Heart left ventricle (tissue), 16 donors: ENCODE measurements at regions not wholly inside any gene's neighbourhood (a gene's known extent, or its start where the extent isn't known, plus 50 kb on each side); places are given as distances from the start of the nearest gene placed in this dataset.

Source experiments
- ATAC-seq, 4 donors: fragments of 200-7000 bp; cut with Tn5 transposase; one replicate each; pipeline ENCODE4 v1.9.1; 2020 to 2022; ENCODE audit warnings: moderate library complexity in 4 of 4, mild to moderate bottlenecking in 3 of 4, moderate number of reproducible peaks in 1 of 4
- DNase-seq, 5 donors: peaks; one replicate each; pipeline ENCODE4 v3.0.0-alpha.2; 2020
- H3K27ac ChIP-seq, 12 donors: fragments of 200-600 bp; sonication (generic) in 4 of 12; one replicate each; pipeline versions ENCODE4 v1.5.0 to v1.8.0; 2016 to 2022; ENCODE audit warnings: mild to moderate bottlenecking in 2 of 12
- H3K27me3 ChIP-seq, 9 donors: fragments of 200-600 bp; sonication (generic) in 2 of 9; one replicate each; pipeline versions ENCODE4 v1.5.1 to v1.8.0; 2016 to 2022; ENCODE audit warnings: mild to moderate bottlenecking in 3 of 9
- H3K36me3 ChIP-seq, 9 donors: fragments of 200-600 bp; sonication (generic) in 2 of 9; one replicate each; pipeline versions ENCODE4 v1.5.0 to v1.8.0; 2018 to 2022; ENCODE audit warnings: mild to moderate bottlenecking in 2 of 9
- H3K4me1 ChIP-seq, 12 donors: fragments of 200-600 bp; sonication (generic) in 4 of 12; one replicate each; pipeline versions ENCODE4 v1.5.0 to v1.8.0; 2016 to 2022; ENCODE audit warnings: mild to moderate bottlenecking in 3 of 12
- H3K4me3 ChIP-seq, 12 donors: fragments of 200-600 bp; sonication (generic) in 4 of 12; one replicate each; pipeline versions ENCODE4 v1.5.0 to v1.8.0; 2017 to 2022; ENCODE audit warnings: mild to moderate bottlenecking in 9 of 12, moderate library complexity in 4 of 12
- H3K9me3 ChIP-seq, 12 donors: fragments of 200-600 bp; sonication (generic) in 4 of 12; one replicate each; pipeline versions ENCODE4 v1.5.0 to v1.8.0; 2016 to 2022; ENCODE audit warnings: mild to moderate bottlenecking in 1 of 12
- CTCF ChIP-seq, 12 donors: fragments of 200-600 bp; sonication (generic) in 4 of 12; IDR thresholded peaks; one replicate each; pipeline versions ENCODE4 v1.5.0 to v1.8.0; 2018 to 2022; ENCODE audit warnings: antibody characterized with exemption in 12 of 12, mild to moderate bottlenecking in 5 of 12
- POLR2A ChIP-seq, 2 donors: fragments of 450-650 bp; IDR thresholded peaks; one replicate each; pipeline ENCODE4 v1.6.1; 2017; ENCODE audit warnings: antibody characterized with exemption in 2 of 2, mild to moderate bottlenecking in 2 of 2, moderate library complexity in 2 of 2
- WGBS, 4 donors: extraction: QIAGEN DNeasy Blood & Tissue Kit in 2 of 4; methylation state at CpG; one replicate each; pipeline versions ENCODE4 v1.1.5 to v1.1.7; 2013 to 2018; 5-methylcytosine and 5-hydroxymethylcytosine counted together
- intact Hi-C, 10 donors: fragments of 100-400 bp; cut with DNase I; formaldehyde crosslinking; loops; one replicate each; pipeline versions ENCODE4 v1.11.1 to v1.14.2; 2022
- donor health status: ischemic (EF 13 %, LVEDD 7.1; RV severe dilation, severe dysfunction).
- donor health status: healthy with polysubstance abuse.
- donor health status: DM: no; HTN: yes; CAD: no.
- donor health status: DM: no; HTN: no; CAD: no.
- donor health status: ischemic (EF 25% LVEDD 6.9; RV normal size, moderate dysfunction).
- donor health status: ischemic (EF 25% LVEDD 5.7; RV mildly dilated, moderate dysfunction).
- donor health status: healthy.
- donor health status: DM: yes; HTN: yes; CAD: no.
- donor health status: ischemic (EF 35%, LVEDD 5.7; RV mildly dilated, moderate dysfunction).
- donor health status: nonischemic (EF 11% LVEDD 7.7; RV severe dilation, severe dysfunction).
- donor health status: DM: yes; HTN: yes; CAD: no.
- donor health status: PGD.
- donor health status: ischemic (EF 29% LVEDD 5.4; RV normal size, mild dysfunction).
- donor health status: nonischemic (EF 23%, LVEDD 6.1; RV moderate dilation, normal function).

- Histone ChIP-seq H3K36me3 (no peaks in the 10 kb centered on the region), H3K9me3 (peaks cover 0 to 5% (median 0%) of the 10 kb centered on the region in 12 donors), H3K27ac (no peak overlapping the region), H3K4me3 (no peak overlapping the region), H3K4me1 (no peaks in the 10 kb centered on the region), H3K27me3 (no peaks in the 10 kb centered on the region)
- intact Hi-C loops = no loop called here
- 66 to 83% (median 72%) methylated on average over 3 of the region's 3 CpGs for WGBS, 4 donors
- no peak for ATAC-seq
- TF ChIP-seq CTCF (IDR thresholded peaks at IDR 0.05) (no peak), POLR2A (IDR thresholded peaks at IDR 0.05) (no peak)
- no peak for DNase-seq
Measured at GRCh38 chr3:74469151-74469550, 145.3 kb downstream of the CNTN3 start.

- WGBS, 4 donors = 30 to 41% (median 37%) methylated on average over 4 of the region's 4 CpGs
- Histone ChIP-seq H3K27ac (no peak overlapping the region), H3K27me3 (no peaks in the 10 kb centered on the region), H3K4me3 (no peak overlapping the region), H3K4me1 (no peaks in the 10 kb centered on the region), H3K9me3 (peaks cover 0 to 6% (median 0%) of the 10 kb centered on the region in 12 donors), H3K36me3 (no peaks in the 10 kb centered on the region)
- TF ChIP-seq CTCF (IDR thresholded peaks at IDR 0.05) = no peak
- intact Hi-C loops = no loop called here
- DNase-seq = no peak
- ATAC-seq = no peak
Measured at GRCh38 chr3:74465715-74466410, 148.6 kb downstream of the CNTN3 start.

- Histone ChIP-seq H3K36me3 (no peaks in the 10 kb centered on the region), H3K4me1 (no peaks in the 10 kb centered on the region), H3K9me3 (peaks cover 0 to 6% (median 0%) of the 10 kb centered on the region in 12 donors), H3K27ac (no peak overlapping the region), H3K27me3 (no peaks in the 10 kb centered on the region), H3K4me3 (no peak overlapping the region)
- intact Hi-C loops = no loop called here
- ATAC-seq = no peak
- no peak for TF ChIP-seq POLR2A (IDR thresholded peaks at IDR 0.05)
- no peak for TF ChIP-seq CTCF (IDR thresholded peaks at IDR 0.05)
- 75 to 85% (median 79%) methylated on average over 4 of the region's 4 CpGs for WGBS, 4 donors
- no peak for DNase-seq
Measured at GRCh38 chr3:74463515-74463914, 150.9 kb downstream of the CNTN3 start.

- H3K27me3 ChIP-seq = no peaks in the 10 kb centered on the region
- DNase-seq = no peak
- H3K9me3 ChIP-seq = peaks cover 0 to 4% (median 0%) of the 10 kb centered on the region in 12 donors
- intact Hi-C loops = no loop called here
- TF ChIP-seq CTCF (IDR thresholded peaks at IDR 0.05) = no peak
- TF ChIP-seq POLR2A (IDR thresholded peaks at IDR 0.05) = no peak
- H3K36me3 ChIP-seq = no peaks in the 10 kb centered on the region
- H3K27ac ChIP-seq = no peak overlapping the region
- ATAC-seq = no peak
- H3K4me1 ChIP-seq = no peaks in the 10 kb centered on the region
- no peak overlapping the region for H3K4me3 ChIP-seq
Measured at GRCh38 chr3:74456166-74456565, 158.3 kb downstream of the CNTN3 start.
